Astrocyte of the hippocampus (primary cell): ENCODE measurements at regions not wholly inside any gene's neighbourhood (a gene's known extent, or its start where the extent isn't known, plus 50 kb on each side); places are given as distances from the start of the nearest gene placed in this dataset.
"Not testable (repeated sequence)": the region's sequence is repeated elsewhere in the genome, so short reads cannot be mapped to it uniquely, and the experiment has no call there.

Experiments
- DNase-seq: peaks from one replicate; pipeline ENCODE4 v3.0.0; 2011; ENCODE audit warnings: low read depth, low spot score

DNA sequence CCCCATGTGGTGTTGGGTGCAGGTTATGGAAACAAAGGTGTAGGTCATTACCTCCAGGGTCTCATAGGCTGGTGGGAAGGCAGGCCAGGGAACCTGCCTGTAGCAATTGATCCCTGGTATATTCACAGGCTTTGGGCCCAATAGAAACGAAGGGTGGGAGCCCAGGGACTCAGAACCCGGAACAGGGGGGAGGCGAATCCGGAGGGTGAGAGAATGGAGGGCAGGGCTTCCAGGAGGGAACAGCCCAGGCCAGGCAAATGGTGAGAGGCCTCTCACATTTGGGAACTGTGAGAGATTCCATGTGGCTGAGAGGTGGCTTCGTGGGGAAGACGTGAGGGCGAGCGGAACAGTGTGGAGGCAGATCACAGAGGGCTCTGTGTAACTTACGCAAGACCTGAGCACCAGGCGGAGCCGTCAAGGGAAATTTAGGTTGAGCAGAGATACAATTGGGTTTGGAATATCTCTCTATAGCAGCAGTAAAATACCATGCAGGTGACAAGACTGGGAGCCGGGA is 267.1 kb downstream of the ERMARD start:
- DNase-seq: no peak

DNA sequence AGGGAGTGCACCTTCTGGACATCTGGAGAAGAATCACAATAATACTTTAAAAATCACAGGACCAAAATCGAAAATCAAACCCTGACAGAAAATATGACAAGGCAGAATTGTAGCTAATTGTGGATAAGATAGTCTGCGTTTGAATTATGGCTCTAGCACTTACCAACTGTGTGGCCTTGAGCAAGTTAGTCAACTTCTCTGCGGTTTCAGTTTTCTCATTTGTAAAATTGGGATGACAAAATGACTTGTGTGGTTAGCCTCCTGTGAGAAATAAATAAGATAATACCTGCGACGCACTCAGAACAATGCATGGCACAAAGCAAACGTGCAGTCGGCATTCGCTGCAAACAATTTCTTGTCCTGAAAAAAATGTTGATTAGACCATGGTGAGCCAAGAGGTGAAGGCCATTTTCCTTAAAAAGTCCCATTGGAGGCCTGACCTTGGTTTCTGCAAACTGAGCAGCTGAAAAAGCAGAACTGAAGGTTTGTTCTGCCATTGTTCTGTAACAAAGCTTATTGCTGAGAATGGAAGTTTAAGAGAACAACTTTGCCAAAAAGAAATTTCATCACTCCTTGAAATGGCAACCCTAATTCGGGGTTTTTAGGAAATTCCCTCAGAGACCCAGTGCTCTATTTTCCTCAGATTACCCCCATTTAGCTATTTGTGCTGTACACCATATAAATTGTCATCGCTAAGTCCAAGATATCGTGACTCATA is 266.3 kb downstream of the ERMARD start:
- no peak for DNase-seq

- no peak for DNase-seq
These were observed 262.4 kb downstream of the ERMARD start for GRCh38 chr6:170013815-170014214.

DNA sequence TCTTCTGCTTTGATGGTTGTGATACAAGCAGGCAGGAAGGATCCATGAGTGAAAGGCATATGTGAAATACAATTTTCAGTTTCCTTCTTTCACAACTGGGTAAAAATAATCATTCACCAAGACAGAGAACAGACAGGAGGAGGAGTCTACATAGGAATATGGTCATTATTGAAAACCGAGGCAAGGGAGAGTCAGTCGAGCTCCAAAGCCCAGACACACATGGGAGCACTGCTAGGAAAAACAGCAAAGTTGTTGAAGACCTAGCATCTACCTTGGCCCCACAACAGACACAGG is 260.6 kb downstream of the ERMARD start:
- no peak for DNase-seq

- peak; percentile 11 for DNase-seq
These were observed 260.0 kb downstream of the ERMARD start for GRCh38 chr6:170011204-170012036.

- no peak for DNase-seq
These were observed 259.3 kb downstream of the ERMARD start for GRCh38 chr6:170010665-170011203.

DNA sequence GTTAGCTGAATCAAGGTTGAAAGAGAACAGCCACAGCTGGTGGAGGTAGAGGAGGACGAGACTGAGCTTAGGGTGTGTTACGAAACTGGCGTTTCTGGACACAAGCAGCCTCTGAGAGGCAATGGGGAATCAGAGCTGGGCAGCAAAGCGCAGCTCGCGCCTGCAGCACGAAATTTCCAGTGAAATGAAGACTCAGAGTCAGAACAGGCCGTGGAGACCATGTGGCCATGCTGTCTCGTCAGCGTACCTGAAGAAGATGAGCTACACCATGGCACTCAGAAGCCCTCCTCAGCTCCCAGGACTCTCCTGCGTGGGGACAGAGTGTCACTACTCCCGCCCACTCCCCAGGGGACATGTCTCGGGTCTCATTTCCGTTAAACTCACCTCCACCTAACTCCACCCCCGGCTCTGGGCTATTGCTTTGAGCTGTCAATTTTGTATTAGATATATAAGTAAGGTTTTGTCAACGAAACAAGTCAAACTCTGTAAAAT is 256.9 kb downstream of the ERMARD start:
- DNase-seq: no peak

GRCh38 chr6:170007468-170008293 is 256.3 kb downstream of the ERMARD start:
- DNase-seq: no peak

DNA sequence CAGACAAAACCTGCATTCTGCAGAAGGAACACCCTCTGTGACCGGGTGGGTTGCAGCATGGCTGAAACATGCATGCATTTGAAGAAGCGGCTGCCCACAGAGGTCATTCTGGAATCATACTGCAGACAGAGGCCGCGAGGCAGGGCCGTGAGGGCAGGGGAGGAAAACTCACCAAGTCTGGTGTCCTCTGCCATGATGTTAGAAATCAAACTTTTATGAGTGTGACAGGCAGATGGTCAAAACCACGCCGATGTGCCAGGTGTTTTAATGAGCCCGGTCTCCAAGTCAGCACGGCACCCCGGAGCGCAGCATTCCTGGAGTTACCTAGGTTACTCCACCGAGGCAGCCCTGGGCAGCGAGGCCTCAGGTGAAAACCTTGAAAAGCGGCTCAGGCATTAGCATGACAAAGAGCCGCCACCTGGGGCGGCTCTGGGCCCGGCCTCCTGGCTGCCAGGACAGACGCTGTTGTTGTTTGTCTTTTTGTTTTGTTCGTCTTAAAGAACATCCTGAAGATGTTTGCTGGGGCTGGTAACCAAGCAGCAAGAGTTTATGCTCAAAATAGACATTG is 255.6 kb downstream of the ERMARD start:
- DNase-seq: no peak

DNA sequence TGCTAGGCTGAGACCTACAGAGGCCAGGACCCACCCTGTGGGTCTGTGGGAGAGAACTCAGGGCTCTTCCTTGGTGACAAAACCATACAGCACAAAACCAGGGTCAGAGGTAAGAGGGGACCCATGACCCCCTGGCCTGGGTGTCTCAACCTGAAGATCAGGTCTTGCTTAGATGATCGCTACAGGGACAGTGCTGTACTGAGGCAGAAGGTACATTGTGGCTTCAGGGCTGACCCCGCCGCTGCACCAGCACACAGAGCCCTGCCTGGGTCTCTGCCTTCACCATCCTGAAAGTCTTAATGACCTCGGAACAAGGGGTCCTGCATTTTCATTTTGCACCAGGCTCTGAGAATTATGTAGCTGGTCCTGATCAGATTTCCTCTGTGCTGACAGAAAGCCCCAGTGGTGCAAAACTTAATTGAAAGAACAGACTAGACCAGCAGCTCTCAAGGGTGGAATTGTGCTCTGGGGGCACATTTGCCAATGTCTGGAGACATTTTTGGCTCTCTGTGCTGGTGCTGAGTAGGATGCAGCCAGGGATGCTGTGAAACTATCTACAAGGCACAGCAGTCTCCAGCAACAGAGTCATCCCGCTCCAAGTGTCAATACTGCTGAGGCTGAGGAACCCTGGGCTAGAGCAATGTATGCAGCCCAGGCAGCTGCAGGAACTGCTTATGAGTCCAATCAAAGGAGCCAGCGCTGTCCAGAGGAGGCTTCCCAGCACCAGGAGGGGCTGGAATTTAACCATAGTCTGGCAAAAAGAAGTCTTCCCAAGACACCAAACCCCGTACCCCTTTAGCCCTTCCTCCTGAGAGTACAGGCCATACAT is 254.9 kb downstream of the ERMARD start:
- DNase-seq: no peak

- DNase-seq: no peak
These were observed 254.2 kb downstream of the ERMARD start for GRCh38 chr6:170005665-170006064.

GRCh38 chr6:170004585-170005210 is 253.3 kb downstream of the ERMARD start:
- DNase-seq: no peak

- no peak for DNase-seq
These were observed 252.2 kb downstream of the ERMARD start for GRCh38 chr6:170003451-170004160.

DNA sequence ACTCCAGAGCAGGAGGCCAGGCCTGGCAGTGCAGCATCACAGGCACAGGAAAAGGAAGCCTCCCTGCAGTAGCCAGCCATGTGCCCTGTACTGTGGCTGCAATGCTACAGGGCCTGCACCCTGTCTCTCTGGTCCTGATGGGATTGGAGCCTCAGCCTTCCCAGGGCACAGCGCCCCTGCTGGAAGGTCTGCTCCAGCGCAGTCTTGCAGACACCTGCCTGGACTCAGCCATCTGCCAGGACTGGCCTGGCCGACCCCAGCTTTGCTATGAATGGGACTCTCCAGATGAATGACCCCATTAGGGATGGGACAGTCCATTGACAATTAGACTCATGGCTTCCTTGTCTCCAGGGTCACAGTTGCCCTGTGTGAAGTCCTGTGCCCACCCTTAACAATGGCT is 251.6 kb downstream of the ERMARD start:
- DNase-seq: no peak

GRCh38 chr6:170001782-170002181 is 250.4 kb downstream of the ERMARD start:
- not testable (repeated sequence) for DNase-seq

GRCh38 chr6:170000071-170000843 is 248.8 kb downstream of the ERMARD start:
- DNase-seq: no peak

- DNase-seq: no peak
These were observed 247.9 kb downstream of the ERMARD start for GRCh38 chr6:169999367-169999766.

DNA sequence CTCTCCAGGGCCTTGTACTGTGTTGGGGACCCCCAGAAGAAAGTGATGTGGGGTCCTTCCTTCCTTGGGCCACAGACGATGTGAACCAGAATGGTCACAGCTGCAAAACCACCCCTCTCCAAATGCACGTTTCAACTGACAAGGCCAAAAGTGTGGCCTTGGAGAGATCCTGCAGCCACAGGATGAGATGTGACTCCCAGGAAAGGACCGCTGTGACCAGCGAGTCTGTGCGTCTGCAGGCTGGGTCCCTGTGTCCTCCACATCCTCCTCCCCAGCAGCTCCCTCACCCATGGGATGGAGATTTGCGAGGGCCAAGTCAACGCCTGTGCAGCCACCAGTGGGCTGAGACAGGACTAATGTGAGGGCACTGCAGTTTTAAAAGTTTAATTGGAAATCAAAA is 247.0 kb downstream of the ERMARD start:
- DNase-seq: no peak

GRCh38 chr6:169997930-169998218 is 246.5 kb downstream of the ERMARD start:
- peak; percentile 14 for DNase-seq
